LNCaP clone FGC (cell line): ENCODE measurements at regions not wholly inside any gene's neighbourhood (a gene's known extent, or its start where the extent isn't known, plus 50 kb on each side); places are given as distances from the start of the nearest gene placed in this dataset.

Experiments
- DNase-seq: peaks from one replicate; pipeline ENCODE4 v3.0.0-alpha.2; 2011; ENCODE audit warnings: low read depth
- H3K4me3 ChIP-seq: 2 replicates; pipeline ENCODE4 v1.5.1; 2011; ENCODE audit warnings: mild to moderate bottlenecking, low read depth, low read length, control low read depth
- TF ChIP-seq, protein P1 (sequence below): IDR thresholded peaks from 2 replicates; pipeline ENCODE4 v1.5.1; 2012; ENCODE audit warnings: mild to moderate bottlenecking; ENCODE audit not compliant: control insufficient read depth, insufficient read depth; ENCODE audit errors: extremely low read depth

DNA sequence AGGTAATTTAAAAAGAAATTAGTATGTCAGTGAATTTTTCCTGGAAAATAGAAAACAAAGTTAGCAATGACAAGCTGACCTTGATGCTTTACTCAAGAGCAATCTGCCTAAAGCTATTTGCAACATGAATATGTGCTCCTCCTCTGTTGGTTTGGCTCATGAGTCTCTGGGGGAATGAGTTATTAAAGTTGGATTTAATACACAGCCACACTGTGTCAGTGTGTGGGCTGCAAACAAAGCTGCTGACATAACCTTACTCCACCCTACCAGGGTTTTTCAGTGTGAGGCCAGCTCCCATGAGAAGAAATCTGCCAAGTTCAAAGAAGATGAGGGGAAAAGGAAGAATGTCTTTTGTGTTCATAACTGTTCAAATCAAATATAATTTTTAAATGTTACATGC, 280.5 kb downstream of the TLL1 start:
- TF ChIP-seq, protein P1, sequence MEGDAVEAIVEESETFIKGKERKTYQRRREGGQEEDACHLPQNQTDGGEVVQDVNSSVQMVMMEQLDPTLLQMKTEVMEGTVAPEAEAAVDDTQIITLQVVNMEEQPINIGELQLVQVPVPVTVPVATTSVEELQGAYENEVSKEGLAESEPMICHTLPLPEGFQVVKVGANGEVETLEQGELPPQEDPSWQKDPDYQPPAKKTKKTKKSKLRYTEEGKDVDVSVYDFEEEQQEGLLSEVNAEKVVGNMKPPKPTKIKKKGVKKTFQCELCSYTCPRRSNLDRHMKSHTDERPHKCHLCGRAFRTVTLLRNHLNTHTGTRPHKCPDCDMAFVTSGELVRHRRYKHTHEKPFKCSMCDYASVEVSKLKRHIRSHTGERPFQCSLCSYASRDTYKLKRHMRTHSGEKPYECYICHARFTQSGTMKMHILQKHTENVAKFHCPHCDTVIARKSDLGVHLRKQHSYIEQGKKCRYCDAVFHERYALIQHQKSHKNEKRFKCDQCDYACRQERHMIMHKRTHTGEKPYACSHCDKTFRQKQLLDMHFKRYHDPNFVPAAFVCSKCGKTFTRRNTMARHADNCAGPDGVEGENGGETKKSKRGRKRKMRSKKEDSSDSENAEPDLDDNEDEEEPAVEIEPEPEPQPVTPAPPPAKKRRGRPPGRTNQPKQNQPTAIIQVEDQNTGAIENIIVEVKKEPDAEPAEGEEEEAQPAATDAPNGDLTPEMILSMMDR: no peak
- no peak overlapping the region for H3K4me3 ChIP-seq
- DNase-seq: no peak

- TF ChIP-seq, protein P1: no peak
- DNase-seq: no peak
These were observed 289.3 kb downstream of the TLL1 start for GRCh38 chr4:166162327-166162726.

DNA sequence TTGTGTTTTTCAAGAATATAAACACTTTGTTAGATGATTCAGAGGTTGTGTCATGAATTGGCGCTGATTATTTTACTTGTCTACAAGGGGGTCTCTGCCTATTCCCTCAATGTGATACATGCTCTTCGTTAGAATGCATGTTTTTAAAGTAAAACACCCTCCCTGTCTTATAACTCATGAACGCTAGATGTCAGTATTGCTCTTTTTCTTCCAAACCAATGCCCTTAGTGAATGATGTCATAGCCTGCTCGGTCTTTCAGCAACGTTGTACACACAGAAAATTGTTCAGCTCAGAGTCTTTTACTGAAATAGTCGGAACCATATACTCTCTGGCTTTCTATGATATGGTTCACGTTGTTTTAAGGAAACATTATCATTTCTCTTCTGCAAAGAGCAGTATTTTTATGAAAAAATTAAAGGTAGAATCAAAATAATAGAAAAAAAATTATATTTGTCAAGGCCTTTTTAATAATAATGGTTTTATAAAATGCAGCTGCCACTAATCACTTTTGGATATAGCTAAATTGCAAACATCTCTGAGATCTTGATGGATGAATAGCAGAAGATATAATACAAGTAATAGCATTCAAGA, 292.9 kb downstream of the TLL1 start:
- peak; percentile 56 for DNase-seq
- TF ChIP-seq, protein P1: peak; percentile 84
- no peak overlapping the region for H3K4me3 ChIP-seq

More at GRCh38 chr4:166162327-166162726, 289.3 kb downstream of the TLL1 start:
- no peak overlapping the region for H3K4me3 ChIP-seq

- TF ChIP-seq, protein P1: no peak; the same call in 1 of the 2 replicates
- peak; percentile 2 for DNase-seq
- no peak overlapping the region for H3K4me3 ChIP-seq
These were observed 296.1 kb downstream of the TLL1 start for GRCh38 chr4:166169111-166169510.

DNA sequence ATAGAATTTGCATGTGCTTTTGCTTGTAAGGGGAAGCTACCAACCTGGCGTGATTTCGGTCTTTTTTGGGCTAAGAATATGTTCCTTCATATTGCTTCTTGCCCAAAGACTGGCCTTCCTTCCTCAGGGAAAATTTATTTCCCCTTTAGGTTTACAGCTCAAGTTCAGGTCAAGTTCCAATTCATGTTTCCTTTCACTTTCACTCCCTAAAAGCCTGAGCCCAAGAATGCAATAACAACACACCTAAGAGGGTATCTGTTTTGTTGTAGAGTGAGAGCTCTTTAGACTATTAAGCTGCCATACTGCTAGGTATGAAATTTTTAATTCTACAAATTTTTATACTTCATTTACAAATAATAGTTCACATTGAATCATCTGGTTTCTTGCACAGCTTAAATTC, 299.6 kb downstream of the TLL1 start:
- no peak for DNase-seq
- TF ChIP-seq, protein P1: no peak
- no peak overlapping the region for H3K4me3 ChIP-seq

DNA sequence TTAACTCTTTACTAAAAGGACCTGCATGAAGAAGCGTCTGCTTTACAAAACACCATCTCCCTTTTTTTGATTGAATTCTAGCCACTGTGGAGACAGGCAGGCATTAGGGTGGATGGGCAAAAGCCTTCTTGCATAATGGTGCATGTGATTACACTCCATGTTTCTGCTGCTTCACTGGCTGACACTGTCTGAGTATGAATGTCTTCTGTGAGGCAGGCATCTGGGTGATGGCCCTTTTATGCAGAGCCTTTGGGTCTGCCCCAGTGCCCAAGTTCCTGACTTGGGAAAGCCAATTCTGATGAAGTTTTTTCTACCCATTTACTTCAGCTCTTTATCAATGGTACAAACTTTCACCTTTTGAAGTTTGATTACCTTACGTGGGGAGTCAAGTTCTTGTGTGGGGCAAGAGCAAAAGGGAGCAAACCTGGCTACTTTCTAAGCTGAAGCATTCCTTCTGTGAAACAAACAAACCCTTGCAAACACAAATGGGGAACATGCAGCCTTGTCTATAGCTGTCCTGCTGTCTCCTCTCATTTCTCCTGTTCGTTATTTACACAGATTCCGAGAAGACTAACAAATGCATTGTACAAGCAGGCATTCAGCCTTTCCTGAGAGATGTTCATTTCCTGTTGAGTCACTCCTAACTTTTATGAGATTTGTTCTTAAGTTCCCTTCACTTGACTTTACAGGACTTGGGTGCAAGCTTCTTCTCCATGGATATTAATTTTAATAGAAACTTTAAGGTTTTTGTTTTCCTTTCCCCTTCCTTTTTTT, 301.9 kb downstream of the TLL1 start:
- peak; percentile 22 for DNase-seq
- TF ChIP-seq, protein P1: no peak
- no peak overlapping the region for H3K4me3 ChIP-seq

DNA sequence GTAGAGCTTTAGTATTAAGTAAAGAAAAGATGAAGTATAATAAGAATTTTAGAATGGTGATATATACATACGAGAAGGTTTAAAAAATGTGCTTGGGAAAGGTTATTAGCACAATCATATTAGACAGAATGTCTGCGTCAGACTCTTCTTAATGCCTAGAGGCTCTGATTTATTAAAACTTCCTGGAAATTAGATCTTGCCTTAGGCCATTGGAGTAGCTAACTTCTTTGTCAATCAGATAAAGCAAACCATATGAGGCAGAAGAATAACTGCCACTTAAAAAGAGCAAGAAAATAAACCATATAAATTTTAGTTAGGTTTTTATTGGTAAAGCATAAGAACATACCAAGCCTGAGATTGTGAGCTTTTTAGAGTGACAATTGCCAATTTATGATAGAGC, 309.1 kb downstream of the TLL1 start:
- no peak overlapping the region for H3K4me3 ChIP-seq
- DNase-seq: no peak
- TF ChIP-seq, protein P1: no peak
